VCaP (cell line): ENCODE measurements at regions not wholly inside any gene's neighbourhood (a gene's known extent, or its start where the extent isn't known, plus 50 kb on each side); places are given as distances from the start of the nearest gene placed in this dataset.

Source experiments
- H3K27ac ChIP-seq: fragments of 450-650 bp; 2 replicates; pipeline ENCODE4 v1.5.1; 2017
- TF ChIP-seq, protein P1 (sequence below): fragments of 450-650 bp; conservative IDR thresholded peaks from 2 replicates; pipeline ENCODE4 v1.5.1; 2017; ENCODE audit warnings: mild to moderate bottlenecking, moderate library complexity

DNA sequence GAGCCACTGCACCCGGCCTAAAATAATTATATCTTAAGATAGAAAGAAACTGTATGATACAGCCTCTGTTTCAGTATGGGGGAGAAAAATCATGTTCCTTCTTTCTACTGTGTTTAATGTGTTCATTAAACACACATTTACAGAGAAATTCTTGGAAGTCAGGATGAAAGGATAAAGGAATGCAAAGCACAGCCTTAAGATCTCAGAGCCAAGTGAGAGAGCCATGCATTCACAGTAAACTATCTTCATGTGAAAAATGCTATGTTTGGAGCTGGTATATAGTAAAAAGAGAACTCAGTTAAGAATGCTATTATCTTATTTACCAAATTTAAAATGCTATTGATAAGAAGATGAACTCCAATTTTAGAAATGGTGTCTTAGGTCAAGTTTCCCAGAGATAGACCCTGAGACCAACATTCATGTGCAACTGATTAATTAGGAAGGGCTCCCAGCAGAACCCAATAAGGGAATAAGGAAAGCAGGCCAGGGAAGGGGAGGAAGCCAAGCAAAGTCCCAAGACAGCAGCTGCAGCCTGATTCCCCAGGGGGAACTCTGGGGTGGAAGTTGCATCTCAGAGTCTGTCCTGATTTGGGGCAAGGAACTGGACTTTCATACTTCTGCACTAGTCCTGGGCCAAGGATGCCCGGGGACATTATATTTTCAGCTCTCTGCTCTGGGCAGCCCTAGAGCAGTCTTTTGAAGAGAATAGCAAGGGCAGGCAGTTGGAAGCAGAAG, 130.0 kb upstream of the ZNF648 start:
- TF ChIP-seq, protein P1, sequence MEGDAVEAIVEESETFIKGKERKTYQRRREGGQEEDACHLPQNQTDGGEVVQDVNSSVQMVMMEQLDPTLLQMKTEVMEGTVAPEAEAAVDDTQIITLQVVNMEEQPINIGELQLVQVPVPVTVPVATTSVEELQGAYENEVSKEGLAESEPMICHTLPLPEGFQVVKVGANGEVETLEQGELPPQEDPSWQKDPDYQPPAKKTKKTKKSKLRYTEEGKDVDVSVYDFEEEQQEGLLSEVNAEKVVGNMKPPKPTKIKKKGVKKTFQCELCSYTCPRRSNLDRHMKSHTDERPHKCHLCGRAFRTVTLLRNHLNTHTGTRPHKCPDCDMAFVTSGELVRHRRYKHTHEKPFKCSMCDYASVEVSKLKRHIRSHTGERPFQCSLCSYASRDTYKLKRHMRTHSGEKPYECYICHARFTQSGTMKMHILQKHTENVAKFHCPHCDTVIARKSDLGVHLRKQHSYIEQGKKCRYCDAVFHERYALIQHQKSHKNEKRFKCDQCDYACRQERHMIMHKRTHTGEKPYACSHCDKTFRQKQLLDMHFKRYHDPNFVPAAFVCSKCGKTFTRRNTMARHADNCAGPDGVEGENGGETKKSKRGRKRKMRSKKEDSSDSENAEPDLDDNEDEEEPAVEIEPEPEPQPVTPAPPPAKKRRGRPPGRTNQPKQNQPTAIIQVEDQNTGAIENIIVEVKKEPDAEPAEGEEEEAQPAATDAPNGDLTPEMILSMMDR = no peak
- H3K27ac ChIP-seq = no peak overlapping the region

DNA sequence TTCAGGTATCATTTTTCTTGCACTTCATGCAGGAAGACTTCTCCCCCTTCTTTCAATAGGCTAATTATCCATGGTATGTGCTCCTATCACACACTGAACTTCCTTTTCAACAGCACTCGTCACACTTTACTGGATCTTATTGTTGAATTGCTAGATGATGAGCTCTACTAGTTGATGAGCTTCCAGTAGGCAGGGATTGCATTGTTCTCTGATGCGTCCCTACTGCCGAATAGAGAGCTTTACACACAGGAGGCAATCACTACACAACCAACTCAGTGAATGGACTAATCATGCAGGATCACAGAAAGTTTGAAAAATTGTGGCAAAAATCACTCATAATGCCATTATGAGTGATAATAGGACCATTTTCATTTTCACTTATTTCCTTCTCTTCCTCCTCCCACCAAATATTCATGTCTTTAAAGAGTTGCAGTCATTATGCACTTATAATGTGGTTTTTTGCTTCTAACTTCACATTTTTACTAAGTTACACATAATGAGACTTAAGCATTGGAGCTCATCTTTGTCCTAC, 128.1 kb upstream of the ZNF648 start:
- H3K27ac ChIP-seq = no peak overlapping the region
- TF ChIP-seq, protein P1 = no peak

DNA sequence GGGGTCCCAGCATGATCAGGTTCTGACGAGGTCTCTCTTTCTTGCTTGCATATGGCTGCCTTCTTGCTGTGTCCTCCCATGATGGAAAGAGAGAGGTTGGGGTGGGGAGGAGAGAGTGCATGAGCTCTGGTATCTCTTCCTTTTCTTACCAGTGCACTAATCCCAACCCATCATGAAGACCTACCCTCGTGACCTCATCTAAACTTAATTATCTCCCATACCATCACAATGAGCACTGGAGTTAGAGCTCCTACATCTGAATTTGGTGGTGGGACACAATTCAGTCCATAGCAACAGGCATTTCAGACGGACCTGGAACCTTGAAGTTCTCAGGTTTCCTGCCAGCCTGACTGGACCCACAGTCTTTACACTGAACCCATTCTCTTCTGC, 125.2 kb upstream of the ZNF648 start:
- TF ChIP-seq, protein P1 = no peak
- no peak overlapping the region for H3K27ac ChIP-seq

DNA sequence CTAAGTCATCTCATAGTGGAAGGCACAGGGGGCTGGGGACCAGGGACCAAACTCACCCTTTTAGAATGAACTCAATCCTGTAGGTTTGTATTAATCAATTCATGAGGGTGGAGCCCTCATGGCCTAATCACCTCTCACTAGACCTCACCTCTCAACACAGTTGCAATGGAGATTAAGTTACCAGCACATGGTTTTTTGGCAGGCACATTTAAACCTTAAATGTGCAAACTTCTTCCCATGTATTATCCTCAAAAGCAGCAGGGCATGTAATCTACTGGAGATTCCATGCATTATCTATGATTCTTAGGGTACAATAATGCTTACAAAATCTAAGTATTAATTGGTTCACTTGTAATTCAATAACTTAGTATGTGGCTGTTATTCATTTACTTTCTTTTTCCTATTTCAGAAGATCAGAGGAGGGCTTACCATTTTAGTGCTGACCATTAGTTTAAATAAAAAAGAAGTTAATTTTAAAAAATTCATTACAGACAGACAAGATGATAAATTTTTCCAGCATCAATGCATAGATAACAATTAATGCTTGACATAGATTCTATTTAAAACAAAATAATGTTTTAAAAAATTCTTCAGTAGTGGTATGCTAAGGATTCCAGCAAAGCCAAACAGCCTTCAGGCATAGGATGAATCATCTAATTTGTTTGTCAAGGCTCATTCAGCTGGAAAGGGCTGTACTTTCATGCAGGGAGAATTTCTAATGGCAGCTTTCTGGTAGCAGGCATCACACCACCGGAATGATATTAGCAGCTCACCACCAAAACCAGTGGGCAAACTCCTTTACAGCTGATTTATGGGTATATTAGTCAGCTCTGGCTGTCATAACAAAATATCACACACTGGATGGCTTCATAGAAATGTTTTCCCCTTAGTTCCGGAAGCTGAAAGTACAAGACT, 124.6 kb upstream of the ZNF648 start:
- no peak overlapping the region for H3K27ac ChIP-seq
- TF ChIP-seq, protein P1 = no peak

DNA sequence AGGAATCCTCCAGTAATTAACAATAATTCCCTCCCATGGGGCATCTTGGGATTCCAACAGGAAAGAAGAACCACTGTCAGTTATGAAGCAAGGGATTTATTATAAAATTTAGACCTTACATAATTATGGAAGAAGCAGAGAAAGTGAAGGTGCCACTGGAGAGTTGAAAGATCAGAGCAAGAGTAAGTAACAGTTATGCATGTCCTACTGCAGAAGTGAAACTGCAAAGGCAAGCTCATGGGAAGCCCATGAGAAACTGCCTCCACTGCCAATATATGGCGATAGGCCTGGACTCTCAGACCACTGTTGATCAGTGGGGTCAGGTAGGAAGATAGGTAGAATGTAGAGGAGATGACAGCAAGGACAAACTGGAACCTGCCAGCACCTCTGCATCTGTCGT, 123.6 kb upstream of the ZNF648 start:
- TF ChIP-seq, protein P1 = no peak
- H3K27ac ChIP-seq = no peak overlapping the region

DNA sequence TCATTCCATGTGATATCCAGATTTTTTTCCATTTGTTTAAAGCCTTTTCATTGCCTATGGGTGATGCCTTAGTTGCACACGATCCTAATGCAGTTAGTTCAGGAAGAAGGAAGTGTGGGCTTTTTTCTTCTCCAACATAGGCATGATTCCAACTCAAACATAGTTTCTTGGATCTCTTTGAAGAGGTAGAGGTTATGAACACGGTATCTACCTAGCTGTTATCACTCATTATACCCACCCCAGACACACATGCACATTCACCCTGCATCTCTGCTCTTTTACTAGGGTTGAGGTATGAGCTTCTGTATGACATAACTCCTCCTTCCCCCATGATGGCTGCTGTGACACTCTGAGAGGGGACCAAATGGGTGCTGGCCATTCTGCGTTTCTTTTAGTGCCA, 122.1 kb upstream of the ZNF648 start:
- TF ChIP-seq, protein P1 = no peak

DNA sequence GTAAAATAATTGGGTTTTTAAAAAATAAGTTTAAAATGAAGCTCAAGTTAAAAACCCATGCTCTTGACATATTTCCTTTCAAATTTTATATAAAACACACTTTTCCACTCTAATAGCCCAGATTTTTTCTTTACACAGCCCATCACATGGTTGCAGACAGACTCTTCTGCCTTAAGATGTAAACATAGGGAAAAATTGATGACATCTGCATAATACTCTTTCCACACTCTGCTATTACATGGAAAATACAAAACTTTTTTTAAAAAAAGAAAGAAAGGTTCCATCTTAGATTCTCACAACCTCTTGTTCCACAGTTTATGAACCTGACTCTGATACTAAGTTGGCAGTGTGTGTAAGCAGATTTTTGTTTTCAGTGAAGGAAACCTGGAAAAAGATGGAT, 120.8 kb upstream of the ZNF648 start:
- H3K27ac ChIP-seq = no peak overlapping the region
- TF ChIP-seq, protein P1 = no peak

More for the DNA sequence above, 122.1 kb upstream of the ZNF648 start:
- no peak overlapping the region for H3K27ac ChIP-seq
